AG04450 (cell line): ENCODE measurements at regions not wholly inside any gene's neighbourhood (a gene's known extent, or its start where the extent isn't known, plus 50 kb on each side); places are given as distances from the start of the nearest gene placed in this dataset.

Source experiments
- CTCF ChIA-PET: fragments of 300-600, 350-600 bp; formaldehyde crosslinking; extraction: SDS; loops from one replicate; lab custom pipeline; 2022; ENCODE audit warnings: antibody characterized with exemption, inconsistent platforms; lab: Charles Lee
- POLR2A ChIA-PET: fragments of 350-600 bp; formaldehyde crosslinking; extraction: SDS; loops from one replicate; lab custom pipeline; 2021; ENCODE audit warnings: antibody characterized with exemption, inconsistent platforms; lab: Yijun Ruan, JAX
- DNase-seq: peaks from one replicate; pipeline ENCODE4 v3.0.0-alpha.2; 2011; ENCODE audit warnings: low read depth, low spot score
- H3K27ac ChIP-seq: one replicate; pipeline ENCODE4 v1.5.1; 2012; ENCODE audit warnings: low read depth, low read length, control low read depth
- H3K27me3 ChIP-seq: one replicate; pipeline ENCODE4 v1.6.0; 2012; ENCODE audit warnings: low read length; ENCODE audit not compliant: control insufficient read depth, insufficient read depth
- H3K4me3 ChIP-seq: 2 replicates; pipeline ENCODE4 v1.5.1; 2011; ENCODE audit warnings: mild to moderate bottlenecking, low read depth, low read length, control low read depth
- H3K9me3 ChIP-seq: 2 replicates; pipeline ENCODE4 v1.5.1; 2012; ENCODE audit warnings: low read length; ENCODE audit not compliant: control insufficient read depth, insufficient read depth
- CTCF ChIP-seq: IDR thresholded peaks from 2 replicates; pipeline ENCODE4 v1.5.1; 2011; ENCODE audit warnings: low read depth, low read length, control low read depth, inconsistent platforms

- no peak for TF ChIP-seq CTCF
- ChIA-PET CTCF (no interaction called here), POLR2A (no interaction called here)
- Histone ChIP-seq H3K9me3 (no peaks in the 10 kb centered on the region), H3K27ac (no peak overlapping the region), H3K27me3 (no peaks in the 10 kb centered on the region), H3K4me3 (no peak overlapping the region)
- no peak for DNase-seq
Measured at GRCh38 chr14:62532181-62532580, 513.1 kb downstream of the KCNH5 start.

DNA sequence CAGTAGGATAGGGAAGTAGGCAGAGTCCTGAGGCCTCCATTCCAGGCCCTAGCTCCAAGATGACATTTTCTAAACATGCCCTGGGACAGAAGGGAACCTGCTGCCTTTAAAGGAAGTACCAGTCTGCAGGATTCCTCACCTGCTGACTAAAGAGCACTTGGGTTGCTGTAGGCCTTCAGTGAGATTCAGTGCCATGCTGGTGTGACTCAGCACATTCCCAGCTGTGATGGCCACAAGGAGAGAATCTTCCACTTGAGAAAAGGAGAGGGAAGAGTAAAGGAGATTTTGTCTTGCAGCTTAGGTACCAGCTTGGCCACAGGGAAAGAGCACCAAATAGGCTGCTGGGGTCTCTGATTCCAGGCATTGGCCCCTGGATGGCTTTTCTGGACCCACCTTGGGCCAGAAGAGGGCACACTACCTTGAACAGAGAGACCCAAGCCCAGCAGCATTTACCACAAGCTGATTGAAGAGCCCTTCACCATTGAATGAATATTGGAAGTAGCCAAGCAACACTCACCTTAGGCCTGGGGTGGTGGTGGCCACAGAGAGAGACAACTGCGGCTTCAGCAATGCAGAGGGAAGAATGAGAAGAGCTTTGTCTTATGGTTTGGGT, 498.3 kb downstream of the KCNH5 start:
- Histone ChIP-seq H3K4me3 (no peak overlapping the region), H3K27me3 (no peaks in the 10 kb centered on the region), H3K9me3 (peaks cover 3% of the 10 kb centered on the region; the same call in 1 of the 2 replicates), H3K27ac (no peak overlapping the region)
- POLR2A ChIA-PET = no interaction called here
- TF ChIP-seq CTCF = no peak
- DNase-seq = no peak
- CTCF ChIA-PET = no interaction called here

GRCh38 chr14:62557416-62557815, 487.8 kb downstream of the KCNH5 start:
- DNase-seq = no peak
- TF ChIP-seq CTCF = no peak
- no peaks in the 10 kb centered on the region for H3K9me3 ChIP-seq
- H3K4me3 ChIP-seq = no peak overlapping the region
- POLR2A ChIA-PET = no interaction called here
- H3K27ac ChIP-seq = no peak overlapping the region
- CTCF ChIA-PET = no interaction called here
- no peaks in the 10 kb centered on the region for H3K27me3 ChIP-seq

GRCh38 chr14:62558451-62558850, 486.8 kb downstream of the KCNH5 start:
- Histone ChIP-seq H3K4me3 (no peak overlapping the region), H3K27ac (no peak overlapping the region), H3K27me3 (no peaks in the 10 kb centered on the region), H3K9me3 (no peaks in the 10 kb centered on the region)
- no peak for TF ChIP-seq CTCF
- CTCF ChIA-PET = no interaction called here
- no peak for DNase-seq
- POLR2A ChIA-PET = no interaction called here

DNA sequence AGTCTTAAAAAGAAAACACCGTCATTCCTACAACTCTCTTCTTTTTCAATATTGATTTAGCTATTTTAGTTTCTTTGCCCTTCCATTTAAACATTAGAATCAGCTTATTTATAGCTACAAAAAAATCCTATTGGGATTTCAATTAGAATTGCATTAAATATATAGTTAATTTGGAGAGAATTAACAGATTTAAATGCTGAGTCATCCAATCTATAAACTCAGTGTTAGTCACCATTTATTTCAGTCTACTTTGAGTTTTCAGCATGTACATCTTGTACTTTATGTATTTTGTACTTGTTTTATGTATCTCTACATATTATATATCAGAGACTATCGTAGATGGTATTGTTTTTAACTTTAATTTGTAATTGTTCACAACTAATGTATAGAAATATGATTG, 460.0 kb downstream of the KCNH5 start:
- ChIA-PET POLR2A (no interaction called here), CTCF (no interaction called here)
- Histone ChIP-seq H3K27ac (no peak overlapping the region), H3K9me3 (no peaks in the 10 kb centered on the region), H3K4me3 (no peak overlapping the region), H3K27me3 (no peaks in the 10 kb centered on the region)
- no peak for TF ChIP-seq CTCF
- DNase-seq = no peak
